ENCODE measurements at regions not wholly inside any gene's neighbourhood (a gene's known extent, or its start where the extent isn't known, plus 50 kb on each side); places are given as distances from the start of the nearest gene placed in this dataset.

- H3K4me3 ChIP-seq (ENCODE audit: low read depth, low read length), result no peak overlapping the region
These were observed 118.2 kb downstream of the HSD17B3 start for GRCh38 chr9:96183751-96184150.

GRCh38 chr9:96178153-96178552, 123.8 kb downstream of the HSD17B3 start:
- no peak overlapping the region for H3K4me3 ChIP-seq (ENCODE audit: low read depth, low read length)

- H3K4me3 ChIP-seq (ENCODE audit: low read depth, low read length), result no peak overlapping the region
These were observed 124.3 kb downstream of the HSD17B3 start for GRCh38 chr9:96177719-96178028.

GRCh38 chr9:96177005-96177718, 124.8 kb downstream of the HSD17B3 start:
- no peak overlapping the region for H3K4me3 ChIP-seq (ENCODE audit: low read depth, low read length)

- no peak overlapping the region for H3K4me3 ChIP-seq (ENCODE audit: low read depth, low read length)
These were observed 126.2 kb downstream of the HSD17B3 start for GRCh38 chr9:96175796-96176195.

GRCh38 chr9:96175001-96175400, 127.0 kb downstream of the HSD17B3 start:
- no peak overlapping the region for H3K4me3 ChIP-seq (ENCODE audit: low read depth, low read length)

- no peak overlapping the region for H3K4me3 ChIP-seq (ENCODE audit: low read depth, low read length)
These were observed 127.6 kb downstream of the HSD17B3 start for GRCh38 chr9:96174371-96174770.

GRCh38 chr9:96173640-96174039, 128.3 kb downstream of the HSD17B3 start:
- H3K4me3 ChIP-seq (ENCODE audit: low read depth, low read length), result no peak overlapping the region

GRCh38 chr9:96172797-96173196, 129.2 kb downstream of the HSD17B3 start:
- H3K4me3 ChIP-seq (ENCODE audit: low read depth, low read length), result no peak overlapping the region

GRCh38 chr9:96171728-96172127, 130.2 kb downstream of the HSD17B3 start:
- no peak overlapping the region for H3K4me3 ChIP-seq (ENCODE audit: low read depth, low read length)

- no peak overlapping the region for H3K4me3 ChIP-seq (ENCODE audit: low read depth, low read length)
These were observed 132.1 kb downstream of the HSD17B3 start for GRCh38 chr9:96169901-96170300.

GRCh38 chr9:96169484-96169883, 132.5 kb downstream of the HSD17B3 start:
- no peak overlapping the region for H3K4me3 ChIP-seq (ENCODE audit: low read depth, low read length)

- H3K4me3 ChIP-seq (ENCODE audit: low read depth, low read length), result no peak overlapping the region
These were observed 133.1 kb downstream of the HSD17B3 start for GRCh38 chr9:96168882-96169281.

GRCh38 chr9:96167011-96167410, 135.0 kb downstream of the HSD17B3 start:
- no peak overlapping the region for H3K4me3 ChIP-seq (ENCODE audit: low read depth, low read length)

- H3K4me3 ChIP-seq (ENCODE audit: low read depth, low read length), result no peak overlapping the region
These were observed 137.7 kb downstream of the HSD17B3 start for GRCh38 chr9:96164268-96164683.

- no peak overlapping the region for H3K4me3 ChIP-seq (ENCODE audit: low read depth, low read length)
These were observed 138.3 kb downstream of the HSD17B3 start for GRCh38 chr9:96163712-96164111.

GRCh38 chr9:96163161-96163560, 138.8 kb downstream of the HSD17B3 start:
- no peak overlapping the region for H3K4me3 ChIP-seq (ENCODE audit: low read depth, low read length)

GRCh38 chr9:96161819-96162218, 140.2 kb downstream of the HSD17B3 start:
- H3K4me3 ChIP-seq (ENCODE audit: low read depth, low read length), result no peak overlapping the region

GRCh38 chr9:96160866-96161265, 141.1 kb downstream of the HSD17B3 start:
- H3K4me3 ChIP-seq (ENCODE audit: low read depth, low read length), result no peak overlapping the region

- H3K4me3 ChIP-seq (ENCODE audit: low read depth, low read length), result no peak overlapping the region
These were observed 141.8 kb downstream of the HSD17B3 start for GRCh38 chr9:96160168-96160567.

- H3K4me3 ChIP-seq (ENCODE audit: low read depth, low read length), result no peak overlapping the region
These were observed 142.4 kb downstream of the HSD17B3 start for GRCh38 chr9:96159596-96159995.

GRCh38 chr9:96158909-96159575, 142.9 kb downstream of the HSD17B3 start:
- H3K4me3 ChIP-seq (ENCODE audit: low read depth, low read length), result no peak overlapping the region

- H3K4me3 ChIP-seq (ENCODE audit: low read depth, low read length), result no peak overlapping the region
These were observed 143.8 kb downstream of the HSD17B3 start for GRCh38 chr9:96158147-96158546.

Data from iPS-11a (cell line).